GM12878 (cell line): ENCODE measurements at regions not wholly inside any gene's neighbourhood (a gene's known extent, or its start where the extent isn't known, plus 50 kb on each side); places are given as distances from the start of the nearest gene placed in this dataset.

Source experiments
- ATAC-seq: fragments of 200-7000 bp; cut with Tn5 transposase; 3 replicates; pipeline ENCODE4 v1.9.1; 2020; ENCODE audit warnings: mild to moderate bottlenecking, moderate library complexity
- BruUV-seq: library from RNA; stranded (reverse); fragments of 400-500 nt; replicated peaks from 2 replicates; lab custom pipeline; 2021; lab: Mats Ljungman, UMichigan
- CTCF ChIA-PET: fragments of 300-600 bp; sonication (Branson Sonifier 250); formaldehyde crosslinking; extraction: SDS; loops from one replicate; lab custom pipeline; 2021; ENCODE audit warnings: inconsistent platforms; lab: Yijun Ruan, JAX
- POLR2A ChIA-PET: fragments of 350-600 bp; formaldehyde crosslinking; extraction: SDS; loops from one replicate; lab custom pipeline; 2021; ENCODE audit warnings: inconsistent platforms; lab: Charles Lee
- RAD21 ChIA-PET: fragments of 300-600 bp; sonication (Branson Sonifier 250); formaldehyde crosslinking; loops from one replicate; lab custom pipeline; 2023; ENCODE audit warnings: antibody characterized with exemption; ENCODE audit not compliant: unreplicated experiment; lab: Charles Lee
- SMC1A ChIA-PET: fragments of 300-600 bp; sonication (Branson Sonifier 250); formaldehyde crosslinking; loops from one replicate; lab custom pipeline; 2023; ENCODE audit not compliant: unreplicated experiment, uncharacterized antibody; lab: Charles Lee
- DNase-seq: peaks from one replicate; pipeline ENCODE4 v3.0.0-alpha.2; 2011; ENCODE audit warnings: low read depth, low spot score
- FAIRE-seq: peaks from 3 replicates; lab custom pipeline; 2011; peaks lifted over from hg19 to GRCh38; lab: Jason Lieb, UNC
- H2AFZ ChIP-seq: 2 replicates; pipeline ENCODE4 v1.6.0; 2011; ENCODE audit warnings: low read depth, low read length, control low read depth; ENCODE audit not compliant: control insufficient read depth
- H3K27ac ChIP-seq: 2 replicates; pipeline ENCODE4 v1.5.1; 2011; ENCODE audit warnings: control low read depth; ENCODE audit not compliant: control insufficient read depth, insufficient read depth
- H3K27me3 ChIP-seq, 2 experiments: replicated peaks in 1 of 2; 2 replicates each; pipeline versions ENCODE4 v1.6.0 to v1.6.1; 2011; ENCODE audit warnings: low read length in 1 of 2; ENCODE audit not compliant: control insufficient read depth in 2 of 2, insufficient read depth in 2 of 2
- H3K36me3 ChIP-seq, 2 experiments: 2 replicates each; pipeline ENCODE4 v1.5.1; 2011; ENCODE audit warnings: low read length in 1 of 2; ENCODE audit not compliant: control insufficient read depth in 2 of 2, insufficient read depth in 2 of 2
- H3K4me1 ChIP-seq: 2 replicates; pipeline ENCODE4 v1.6.1; 2011; ENCODE audit warnings: mild to moderate bottlenecking, low read length, moderate library complexity, mixed read lengths; ENCODE audit not compliant: control insufficient read depth, insufficient read depth
- H3K4me2 ChIP-seq: 2 replicates; pipeline ENCODE4 v1.6.0; 2011; ENCODE audit warnings: control low read depth; ENCODE audit not compliant: control insufficient read depth, insufficient read depth
- H3K4me3 ChIP-seq: fragments of 200-600 bp; sonication (generic); 2 replicates; pipeline ENCODE4 v1.5.1; 2016
- H3K79me2 ChIP-seq: 2 replicates; pipeline ENCODE4 v1.6.0; 2011; ENCODE audit warnings: low read length; ENCODE audit not compliant: control insufficient read depth, insufficient read depth
- H3K9ac ChIP-seq: 2 replicates; pipeline ENCODE4 v1.8.0; 2011; ENCODE audit warnings: low read length, control low read depth, mixed read lengths; ENCODE audit not compliant: control insufficient read depth, insufficient read depth
- H3K9me3 ChIP-seq: replicated peaks from 3 replicates; pipeline ENCODE4 v1.5.1; 2011; ENCODE audit warnings: mild to moderate bottlenecking, low read length; ENCODE audit not compliant: control insufficient read depth, insufficient read depth
- H4K20me1 ChIP-seq: 2 replicates; pipeline ENCODE4 v1.6.0; 2011; ENCODE audit not compliant: control insufficient read depth, insufficient read depth
- BHLHE40 ChIP-seq, 2 experiments: fragments of 450-650 bp in 1 of 2; IDR thresholded peaks; 2 replicates each; pipeline ENCODE4 v1.6.1; 2011 to 2017; ENCODE audit warnings: low read depth in 2 of 2, borderline replicate concordance in 1 of 2, improper control_type of control experiment in 1 of 2, low read length in 1 of 2, mild to moderate bottlenecking in 1 of 2
- CHD2 ChIP-seq: IDR thresholded peaks from 2 replicates; pipeline ENCODE4 v1.6.1; 2011; ENCODE audit warnings: low read depth, low read length, improper control_type of control experiment, borderline replicate concordance
- FOXM1 ChIP-seq: IDR thresholded peaks from 2 replicates; pipeline ENCODE4 v1.6.1; 2012; ENCODE audit warnings: low read depth, mild to moderate bottlenecking, inconsistent platforms, low read length, moderate library complexity
- GATAD2B ChIP-seq: fragments of 450-650 bp; conservative IDR thresholded peaks from 2 replicates; pipeline ENCODE4 v1.6.1; 2017; ENCODE audit warnings: low read depth, mild to moderate bottlenecking, moderate library complexity
- HSF1 ChIP-seq: fragments of 150-350 bp; IDR thresholded peaks from 2 replicates; pipeline ENCODE4 v1.6.1; 2014; ENCODE audit warnings: mild to moderate bottlenecking, low read depth, low read length
- PKNOX1 ChIP-seq: fragments of 450-650 bp; IDR thresholded peaks from 2 replicates; pipeline ENCODE4 v1.6.1; 2016; ENCODE audit warnings: mild to moderate bottlenecking
- POLR2AphosphoS5 ChIP-seq: IDR thresholded peaks from 2 replicates; pipeline ENCODE4 v1.6.1; 2011; ENCODE audit warnings: mild to moderate bottlenecking, low read length, inconsistent platforms
- RAD21 ChIP-seq: IDR thresholded peaks from 2 replicates; pipeline ENCODE4 v1.6.1; 2011; ENCODE audit warnings: mild to moderate bottlenecking, low read depth, low read length, moderate library complexity; ENCODE audit not compliant: insufficient read depth
- SMARCA5 ChIP-seq: fragments of 450-650 bp; IDR thresholded peaks from 2 replicates; pipeline ENCODE4 v1.6.1; 2017; ENCODE audit warnings: mild to moderate bottlenecking
- SMC3 ChIP-seq: IDR thresholded peaks from 2 replicates; pipeline ENCODE4 v1.6.1; 2011; ENCODE audit warnings: low read length, improper control_type of control experiment, borderline replicate concordance
- SRF ChIP-seq, 2 experiments: IDR thresholded peaks; 2 replicates each; pipeline ENCODE4 v1.6.1; 2011; ENCODE audit warnings: low read depth in 2 of 2, low read length in 2 of 2, mild to moderate bottlenecking in 1 of 2, moderate library complexity in 1 of 2
- STAT3 ChIP-seq: IDR thresholded peaks from 2 replicates; pipeline ENCODE4 v1.6.1; 2011; ENCODE audit warnings: low read depth, low read length, improper control_type of control experiment
- YBX1 ChIP-seq: fragments of 450-650 bp; IDR thresholded peaks from 2 replicates; pipeline ENCODE4 v1.6.1; 2016; ENCODE audit warnings: antibody characterized with exemption
- YY1 ChIP-seq: IDR thresholded peaks from 2 replicates; pipeline ENCODE4 v1.6.1; 2011; ENCODE audit warnings: low read depth, mild to moderate bottlenecking, low read length
- ZBTB11 ChIP-seq: fragments of 450-650 bp; formaldehyde crosslinking; IDR thresholded peaks from 2 replicates; pipeline ENCODE4 v1.5.0; 2022; ENCODE audit warnings: mild to moderate bottlenecking, missing genetic modification characterization
- ZNF592 ChIP-seq: fragments of 450-650 bp; IDR thresholded peaks from 2 replicates; pipeline ENCODE4 v1.6.1; 2017; ENCODE audit warnings: mild to moderate bottlenecking, moderate library complexity
- WGBS: methylation state at CpG from one replicate; pipeline ENCODE4 v1.1.6; 2016; ENCODE audit warnings: low lambda C conversion rate; ENCODE audit not compliant: insufficient replicate concordance, insufficient coverage; ENCODE audit errors: missing lambda C conversion rate; 5-methylcytosine and 5-hydroxymethylcytosine counted together
- in situ Hi-C: fragments of 300-500 bp; cut with MboI; formaldehyde crosslinking; loops from 9 replicates; pipeline ENCODE4 v1.14.3; 2018; ENCODE audit warnings: mixed read lengths
- intact Hi-C: fragments of 100-400 bp; cut with micrococcal nuclease; formaldehyde crosslinking; loops from one replicate; pipeline ENCODE4 v1.14.2; 2022; ENCODE audit not compliant: unreplicated experiment

- CTCF ChIA-PET, result no interaction called here
- ATAC-seq (no peak), DNase-seq (no peak)
- TF ChIP-seq POLR2AphosphoS5 (no peak), SRF (IDR thresholded peaks at IDR 0.05; ENCODE audit: low read depth in 2 of 2, low read length in 2 of 2) (no peak), YBX1 (no peak), BHLHE40 (IDR thresholded peaks at IDR 0.05; ENCODE audit: borderline replicate concordance in 1 of 2, low read depth in 2 of 2, low read length in 1 of 2) (no peak), GATAD2B (no peak), STAT3 (no peak), FOXM1 (no peak), SMARCA5 (no peak), SMC3 (no peak), RAD21 (no peak), ZBTB11 (no peak), CHD2 (no peak), YY1 (no peak), HSF1 (no peak), ZNF592 (no peak), PKNOX1 (no peak)
Observed at GRCh38 chr3:6531153-6531552, 329.8 kb upstream of the GRM7 start.

More at GRCh38 chr3:6531153-6531552, 329.8 kb upstream of the GRM7 start:
- Histone ChIP-seq H3K27ac (no peak overlapping the region), H3K79me2 (no peaks in the 10 kb centered on the region), H4K20me1 (no peaks in the 10 kb centered on the region), H3K9ac (no peak overlapping the region), H3K27me3 (no peaks in the 10 kb centered on the region), H3K4me1 (no peaks in the 10 kb centered on the region), H2AFZ (no peak overlapping the region), H3K9me3 (no peaks in the 10 kb centered on the region), H3K36me3 (no peaks in the 10 kb centered on the region), H3K4me2 (no peak overlapping the region), H3K4me3 (no peak overlapping the region)
- ChIA-PET POLR2A (interaction anchor here (0.7 kb wide), 1 partner anchor 1236 kb away, joined by 8 read pairs; no protein-coding TSS in a partner anchor), RAD21 (no interaction called here), SMC1A (interaction anchor here (0.6 to 1.8 kb wide), 2 partner anchors 12 to 803 kb away, joined by 3 to 5 read pairs; no protein-coding TSS in a partner anchor)
- in situ Hi-C loops, result no loop called here
- intact Hi-C loops, result no loop called here
- FAIRE-seq, result no peak
- no TSS peak for BruUV-seq
- WGBS, result 39% methylated on average over 6 of the region's 6 CpGs
